ENCODE measurements at regions not wholly inside any gene's neighbourhood (a gene's known extent, or its start where the extent isn't known, plus 50 kb on each side); places are given as distances from the start of the nearest gene placed in this dataset.

DNA sequence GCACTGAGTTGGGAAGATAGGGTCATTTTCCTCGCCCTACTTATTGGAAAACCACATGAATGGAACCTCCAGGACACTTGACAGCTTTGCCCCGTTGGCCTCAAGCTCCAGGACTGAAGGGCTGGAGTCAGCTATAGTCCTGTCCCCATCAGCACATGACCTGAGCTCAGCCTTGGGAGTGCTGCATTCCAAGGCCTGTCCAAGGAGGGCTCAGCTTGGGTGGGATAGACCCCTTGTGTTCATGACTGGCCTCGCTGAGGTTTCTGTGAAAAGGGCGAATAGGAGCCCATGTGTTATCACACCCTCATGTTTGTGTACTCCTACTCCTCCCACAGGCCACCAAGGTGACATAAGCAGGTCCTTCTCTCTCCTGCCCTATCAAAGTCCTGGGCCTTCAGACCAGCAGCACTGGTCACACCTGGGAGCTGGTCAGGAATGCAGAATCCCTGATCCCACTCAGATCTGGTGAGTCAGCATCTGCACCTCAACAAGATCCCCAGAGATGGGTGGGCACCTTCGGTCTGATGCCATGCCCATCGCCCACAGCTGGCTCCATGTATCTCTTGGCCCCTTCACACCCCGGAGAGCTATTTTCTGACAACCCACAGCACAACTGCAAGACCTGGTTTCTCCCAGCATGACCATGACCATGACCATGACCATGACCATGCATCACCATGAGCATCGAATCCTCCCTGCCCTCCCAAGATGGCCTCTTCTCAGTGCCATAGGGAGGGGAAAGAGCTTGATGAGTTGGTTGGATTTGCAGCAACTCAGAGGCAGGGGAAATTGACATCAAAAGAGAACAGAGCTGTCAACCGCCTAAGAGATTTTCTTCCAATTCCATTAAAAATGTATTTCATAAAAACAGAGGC lies 83.0 kb upstream of the RAB6C start:
- Histone ChIP-seq H3K9me3 (ENCODE audit: low read length) (no peaks in the 10 kb centered on the region), H3K9ac (ENCODE audit: low read length) (no peak overlapping the region), H3K4me3 (ENCODE audit: low read depth in 1 of 2, low read length in 2 of 2) (no peak overlapping the region), H3K4me1 (ENCODE audit: insufficient read depth, low read length) (no peaks in the 10 kb centered on the region), H3K27me3 (ENCODE audit: control insufficient read depth in 1 of 2, insufficient read depth in 2 of 2, low read length in 2 of 2) (no peaks in the 10 kb centered on the region), H3K36me3 (ENCODE audit: insufficient read depth, low read length) (no peaks in the 10 kb centered on the region), H3K27ac (ENCODE audit: low read depth, low read length) (no peak overlapping the region)

DNA sequence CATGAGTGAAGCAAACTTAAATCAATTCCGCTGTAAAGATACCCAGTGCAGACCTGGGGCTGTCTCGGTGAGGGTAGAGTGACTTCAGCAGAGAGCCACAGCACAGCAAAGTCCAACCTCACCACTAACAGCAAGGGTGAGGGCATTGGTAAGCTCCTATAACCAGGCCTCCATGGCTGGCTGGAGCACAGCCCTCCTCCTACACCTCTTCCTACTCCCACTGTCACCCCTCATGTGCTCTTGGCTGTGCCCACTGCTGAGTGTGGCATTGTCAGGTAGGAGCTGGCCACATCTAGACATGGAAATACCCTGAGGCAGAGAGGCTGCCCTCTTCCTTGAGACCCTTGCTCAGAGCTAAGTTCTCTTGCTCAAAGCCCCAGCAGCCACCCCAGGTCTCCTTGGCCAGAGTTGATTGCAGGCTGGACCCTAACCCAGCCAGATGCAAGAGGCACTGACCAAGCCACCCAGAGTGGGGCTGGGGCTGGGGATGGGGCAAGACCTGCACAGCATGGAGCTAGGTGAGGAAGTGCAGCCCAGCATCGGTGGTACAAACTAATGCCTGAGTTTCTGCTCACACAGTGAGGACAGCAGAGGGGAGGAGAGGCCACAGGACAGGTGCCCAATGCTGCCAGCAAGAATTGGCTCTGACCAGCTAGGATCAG lies 77.6 kb upstream of the RAB6C start:
- Histone ChIP-seq H3K4me1 (ENCODE audit: insufficient read depth, low read length) (no peaks in the 10 kb centered on the region), H3K9ac (ENCODE audit: low read length) (no peak overlapping the region), H3K9me3 (ENCODE audit: low read length) (no peaks in the 10 kb centered on the region), H3K27ac (ENCODE audit: low read depth, low read length) (no peak overlapping the region), H3K4me3 (ENCODE audit: low read depth in 1 of 2, low read length in 2 of 2) (no peak overlapping the region), H3K27me3 (ENCODE audit: control insufficient read depth in 1 of 2, insufficient read depth in 2 of 2, low read length in 2 of 2) (no peaks in the 10 kb centered on the region), H3K36me3 (ENCODE audit: insufficient read depth, low read length) (no peaks in the 10 kb centered on the region)

DNA sequence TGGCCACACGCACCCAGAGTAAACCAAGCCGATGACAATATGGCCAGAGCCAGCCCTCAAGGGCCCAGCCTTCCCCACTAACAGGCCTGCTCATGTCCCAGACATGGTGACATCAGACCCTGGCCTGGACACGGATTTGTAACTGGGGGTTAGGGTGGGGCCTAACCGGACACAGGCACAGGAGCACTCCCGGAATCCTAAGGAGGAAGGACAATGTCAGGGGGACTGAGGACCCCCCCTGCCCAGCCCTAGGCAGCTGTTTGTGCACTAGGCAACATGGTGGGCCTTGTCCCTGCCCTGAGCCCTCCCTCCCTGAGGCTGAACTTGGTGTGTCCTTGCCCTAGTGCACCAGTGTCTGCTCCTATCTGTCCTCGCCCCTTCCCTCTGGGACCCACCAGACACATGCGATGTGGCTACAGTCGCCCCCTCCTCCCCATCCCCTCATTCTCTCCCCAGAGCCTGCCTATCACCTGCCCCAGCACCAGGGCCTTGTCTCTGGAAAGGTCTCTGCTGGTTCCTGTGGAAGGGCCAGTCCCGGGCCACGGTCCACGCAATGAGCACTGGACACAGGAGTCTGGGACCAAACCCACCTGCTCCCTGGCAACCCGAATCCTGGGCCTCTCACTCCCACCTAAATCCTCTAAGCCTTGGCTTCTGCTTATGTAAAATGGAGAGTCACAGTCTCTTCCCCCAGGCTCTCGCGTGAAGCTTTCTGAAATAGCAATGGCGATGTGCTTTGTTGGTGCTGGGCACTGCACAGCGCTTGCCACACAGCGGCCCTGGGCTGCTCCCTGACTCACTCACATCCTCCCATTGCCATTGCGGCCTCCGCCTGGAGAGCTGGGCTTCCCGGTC lies 76.5 kb upstream of the RAB6C start:
- no peak overlapping the region for H3K27ac ChIP-seq (ENCODE audit: low read depth, low read length)
- no peak overlapping the region for H3K9ac ChIP-seq (ENCODE audit: low read length)
- no peak overlapping the region for H3K4me3 ChIP-seq (ENCODE audit: low read depth in 1 of 2, low read length in 2 of 2)
- H3K27me3 ChIP-seq (ENCODE audit: control insufficient read depth in 1 of 2, insufficient read depth in 2 of 2, low read length in 2 of 2), result no peaks in the 10 kb centered on the region
- H3K4me1 ChIP-seq (ENCODE audit: insufficient read depth, low read length), result no peaks in the 10 kb centered on the region
- no peaks in the 10 kb centered on the region for H3K9me3 ChIP-seq (ENCODE audit: low read length)
- no peaks in the 10 kb centered on the region for H3K36me3 ChIP-seq (ENCODE audit: insufficient read depth, low read length)

DNA sequence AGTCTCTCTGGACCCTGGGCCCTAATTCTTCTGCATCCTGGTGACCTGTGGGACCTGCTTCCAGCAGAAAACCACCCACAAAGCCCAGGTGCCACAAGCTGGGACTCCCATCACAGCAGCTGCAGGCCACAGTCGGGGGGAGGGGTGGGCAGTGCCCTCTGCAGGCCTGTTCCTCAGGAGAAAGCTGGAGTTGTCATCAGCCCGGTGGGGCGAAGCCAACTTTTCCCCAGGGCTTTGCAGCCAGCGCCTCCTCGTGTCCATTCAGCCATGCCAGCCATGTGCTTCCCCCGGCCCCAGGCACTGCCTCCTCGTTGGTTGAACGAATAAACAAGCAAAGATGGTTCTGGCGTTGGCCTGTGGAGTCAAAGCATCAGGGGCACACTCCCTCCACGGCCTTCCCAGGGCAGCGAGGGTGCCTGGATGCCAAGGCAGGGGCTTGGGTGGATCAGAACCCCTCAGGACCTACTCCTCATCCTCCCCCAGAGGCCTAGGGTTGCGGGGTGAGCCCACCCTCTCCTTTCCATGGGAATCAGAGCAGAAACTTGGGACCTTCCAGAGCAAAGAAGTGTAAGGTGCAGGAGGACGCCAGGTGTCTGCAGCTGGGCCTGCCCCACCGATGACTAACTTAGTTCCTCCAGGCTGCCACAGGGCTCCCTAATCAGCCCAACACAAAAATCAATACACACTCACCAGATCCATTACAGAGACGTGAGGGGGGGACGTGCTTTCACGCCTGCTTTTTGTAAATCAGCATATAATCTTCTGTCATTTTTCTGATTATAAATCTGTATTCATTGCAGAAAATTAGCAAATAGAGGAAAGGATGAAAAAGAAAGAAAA lies 75.7 kb upstream of the RAB6C start:
- no peak overlapping the region for H3K27ac ChIP-seq (ENCODE audit: low read depth, low read length)
- no peaks in the 10 kb centered on the region for H3K27me3 ChIP-seq (ENCODE audit: control insufficient read depth in 1 of 2, insufficient read depth in 2 of 2, low read length in 2 of 2)
- H3K9ac ChIP-seq (ENCODE audit: low read length), result no peak overlapping the region
- H3K9me3 ChIP-seq (ENCODE audit: low read length), result no peaks in the 10 kb centered on the region
- no peaks in the 10 kb centered on the region for H3K4me1 ChIP-seq (ENCODE audit: insufficient read depth, low read length)
- H3K36me3 ChIP-seq (ENCODE audit: insufficient read depth, low read length), result no peaks in the 10 kb centered on the region
- no peak overlapping the region for H3K4me3 ChIP-seq (ENCODE audit: low read depth in 1 of 2, low read length in 2 of 2)

DNA sequence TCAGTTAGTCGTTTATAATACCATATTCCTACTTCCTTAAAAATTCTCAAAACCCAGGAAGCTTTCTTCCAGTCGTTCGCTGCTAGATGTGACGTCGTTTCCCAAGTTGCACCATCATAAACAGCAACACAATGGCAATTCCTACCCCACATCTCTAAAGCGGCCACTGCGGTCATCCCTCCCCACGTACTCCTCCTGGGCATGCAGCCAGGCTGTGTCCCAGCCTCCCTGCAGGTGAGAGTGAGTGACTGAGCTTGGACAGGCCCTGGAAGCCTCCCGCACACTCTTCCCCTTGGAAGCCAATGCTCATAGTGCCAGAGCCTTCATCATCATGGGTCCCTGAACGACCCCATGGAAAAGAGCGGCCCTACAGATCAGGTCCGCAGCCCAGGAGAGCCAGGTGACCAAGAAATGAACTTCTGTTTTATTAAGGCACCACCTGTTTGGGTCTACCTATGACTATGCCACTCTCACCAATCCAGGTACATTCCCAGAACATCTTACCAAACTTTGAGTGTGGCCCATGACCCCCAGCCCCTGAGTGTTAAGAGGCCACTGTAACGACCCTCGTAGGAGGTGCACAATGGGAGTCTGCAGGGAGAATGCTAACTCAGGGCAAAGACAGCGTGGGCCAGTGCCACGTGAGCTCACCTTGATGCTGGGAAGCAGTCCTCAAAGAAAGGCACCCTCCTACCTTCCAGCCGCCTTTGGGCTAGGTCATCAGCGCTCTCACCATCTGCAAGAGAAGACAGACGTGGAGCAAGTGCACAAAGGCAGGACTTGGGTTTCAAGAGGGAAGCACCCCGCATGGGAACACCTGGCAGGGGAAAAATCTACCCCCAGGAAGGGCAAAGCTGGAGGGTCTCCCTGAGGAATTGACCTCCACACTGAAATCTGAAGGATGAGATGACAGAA lies 74.7 kb upstream of the RAB6C start:
- Histone ChIP-seq H3K4me1 (ENCODE audit: insufficient read depth, low read length) (no peaks in the 10 kb centered on the region), H3K27ac (ENCODE audit: low read depth, low read length) (no peak overlapping the region), H3K9me3 (ENCODE audit: low read length) (no peaks in the 10 kb centered on the region), H3K9ac (ENCODE audit: low read length) (no peak overlapping the region), H3K36me3 (ENCODE audit: insufficient read depth, low read length) (no peaks in the 10 kb centered on the region), H3K27me3 (ENCODE audit: control insufficient read depth in 1 of 2, insufficient read depth in 2 of 2, low read length in 2 of 2) (no peaks in the 10 kb centered on the region), H3K4me3 (ENCODE audit: low read depth in 1 of 2, low read length in 2 of 2) (no peak overlapping the region)

DNA sequence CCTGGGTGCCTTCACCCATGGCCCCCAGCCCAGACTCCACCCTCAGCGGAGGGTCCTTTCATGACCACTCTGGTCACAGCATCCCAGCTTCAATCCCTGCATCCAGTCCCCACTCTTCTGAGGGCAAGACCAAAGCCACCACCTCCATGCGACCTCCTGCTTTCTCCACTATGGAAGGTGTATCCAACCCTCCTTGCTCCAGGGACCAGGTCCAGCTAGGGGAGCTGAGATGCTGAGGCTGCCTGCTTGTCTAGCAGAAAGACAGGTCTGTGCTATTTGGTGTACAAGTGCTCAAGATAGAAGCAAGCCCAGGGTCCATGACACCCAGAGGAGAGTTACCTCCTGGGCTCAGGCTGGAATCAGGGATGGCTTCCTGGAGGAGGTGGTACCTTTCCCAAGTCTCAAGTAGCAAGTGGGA lies 73.8 kb upstream of the RAB6C start:
- Histone ChIP-seq H3K9me3 (ENCODE audit: low read length) (no peaks in the 10 kb centered on the region), H3K27me3 (ENCODE audit: control insufficient read depth in 1 of 2, insufficient read depth in 2 of 2, low read length in 2 of 2) (no peaks in the 10 kb centered on the region), H3K4me3 (ENCODE audit: low read depth in 1 of 2, low read length in 2 of 2) (no peak overlapping the region), H3K36me3 (ENCODE audit: insufficient read depth, low read length) (no peaks in the 10 kb centered on the region), H3K27ac (ENCODE audit: low read depth, low read length) (no peak overlapping the region), H3K4me1 (ENCODE audit: insufficient read depth, low read length) (no peaks in the 10 kb centered on the region), H3K9ac (ENCODE audit: low read length) (no peak overlapping the region)

DNA sequence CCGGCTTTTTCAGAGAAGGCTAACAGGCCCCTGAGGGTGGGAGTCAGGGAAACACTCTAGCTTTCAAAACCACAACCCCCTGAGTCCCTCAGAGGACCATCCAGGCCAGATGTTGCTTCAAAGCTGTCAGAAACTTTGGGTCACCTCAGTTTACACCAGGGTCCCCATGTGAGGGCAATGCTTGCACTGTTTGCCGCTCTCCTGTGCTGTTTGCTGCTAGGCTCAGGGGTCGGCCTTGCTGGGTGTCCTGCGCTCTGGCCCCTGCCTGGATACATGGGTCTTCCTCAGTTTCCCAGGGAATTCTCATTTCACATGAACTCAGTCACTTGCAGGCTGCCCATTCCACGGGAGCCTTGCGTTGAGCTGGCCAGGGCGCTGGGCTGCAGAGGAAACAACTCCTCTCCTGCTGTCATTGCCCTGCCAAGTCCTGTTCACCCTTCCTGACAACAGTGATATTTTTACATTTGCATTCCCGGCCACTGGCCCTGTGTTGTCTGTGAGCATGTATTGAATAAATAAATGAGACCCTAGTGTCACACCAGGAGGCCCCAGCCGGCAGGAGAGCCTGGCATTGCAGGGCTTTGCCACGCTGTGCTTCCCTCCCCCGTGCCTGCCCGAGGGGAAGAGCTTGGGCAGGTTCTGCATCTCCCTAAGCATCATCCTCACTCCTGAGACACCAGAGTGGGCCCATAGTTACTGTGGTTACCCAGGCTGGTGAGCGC lies 73.2 kb upstream of the RAB6C start:
- H3K36me3 ChIP-seq (ENCODE audit: insufficient read depth, low read length), result no peaks in the 10 kb centered on the region
- no peaks in the 10 kb centered on the region for H3K4me1 ChIP-seq (ENCODE audit: insufficient read depth, low read length)
- no peak overlapping the region for H3K27ac ChIP-seq (ENCODE audit: low read depth, low read length)
- H3K4me3 ChIP-seq (ENCODE audit: low read depth in 1 of 2, low read length in 2 of 2), result no peak overlapping the region
- no peak overlapping the region for H3K9ac ChIP-seq (ENCODE audit: low read length)
- H3K27me3 ChIP-seq (ENCODE audit: control insufficient read depth in 1 of 2, insufficient read depth in 2 of 2, low read length in 2 of 2), result no peaks in the 10 kb centered on the region
- H3K9me3 ChIP-seq (ENCODE audit: low read length), result no peaks in the 10 kb centered on the region

DNA sequence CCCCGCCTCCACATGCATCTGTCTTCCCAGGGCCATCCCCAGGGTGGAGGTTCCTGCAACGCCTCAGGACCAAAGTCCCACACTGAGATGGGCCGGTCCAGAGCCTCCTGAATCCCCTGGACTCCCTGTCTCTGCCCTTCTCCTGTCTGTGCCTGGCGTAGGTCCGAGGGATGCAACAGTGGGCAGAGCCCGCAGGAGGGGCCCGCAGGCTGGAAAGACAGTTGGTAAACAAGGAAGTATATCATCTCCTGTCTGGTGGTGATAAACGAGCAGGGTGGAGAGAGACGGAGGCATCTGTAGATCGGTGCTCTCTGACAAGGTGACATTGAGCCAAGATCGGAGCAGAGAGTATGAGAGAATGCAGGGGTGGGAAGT lies 72.6 kb upstream of the RAB6C start:
- H3K4me3 ChIP-seq (ENCODE audit: low read depth in 1 of 2, low read length in 2 of 2), result no peak overlapping the region
- H3K4me1 ChIP-seq (ENCODE audit: insufficient read depth, low read length), result no peaks in the 10 kb centered on the region
- no peak overlapping the region for H3K9ac ChIP-seq (ENCODE audit: low read length)
- H3K36me3 ChIP-seq (ENCODE audit: insufficient read depth, low read length), result no peaks in the 10 kb centered on the region
- no peak overlapping the region for H3K27ac ChIP-seq (ENCODE audit: low read depth, low read length)
- no peaks in the 10 kb centered on the region for H3K27me3 ChIP-seq (ENCODE audit: control insufficient read depth in 1 of 2, insufficient read depth in 2 of 2, low read length in 2 of 2)
- no peaks in the 10 kb centered on the region for H3K9me3 ChIP-seq (ENCODE audit: low read length)

DNA sequence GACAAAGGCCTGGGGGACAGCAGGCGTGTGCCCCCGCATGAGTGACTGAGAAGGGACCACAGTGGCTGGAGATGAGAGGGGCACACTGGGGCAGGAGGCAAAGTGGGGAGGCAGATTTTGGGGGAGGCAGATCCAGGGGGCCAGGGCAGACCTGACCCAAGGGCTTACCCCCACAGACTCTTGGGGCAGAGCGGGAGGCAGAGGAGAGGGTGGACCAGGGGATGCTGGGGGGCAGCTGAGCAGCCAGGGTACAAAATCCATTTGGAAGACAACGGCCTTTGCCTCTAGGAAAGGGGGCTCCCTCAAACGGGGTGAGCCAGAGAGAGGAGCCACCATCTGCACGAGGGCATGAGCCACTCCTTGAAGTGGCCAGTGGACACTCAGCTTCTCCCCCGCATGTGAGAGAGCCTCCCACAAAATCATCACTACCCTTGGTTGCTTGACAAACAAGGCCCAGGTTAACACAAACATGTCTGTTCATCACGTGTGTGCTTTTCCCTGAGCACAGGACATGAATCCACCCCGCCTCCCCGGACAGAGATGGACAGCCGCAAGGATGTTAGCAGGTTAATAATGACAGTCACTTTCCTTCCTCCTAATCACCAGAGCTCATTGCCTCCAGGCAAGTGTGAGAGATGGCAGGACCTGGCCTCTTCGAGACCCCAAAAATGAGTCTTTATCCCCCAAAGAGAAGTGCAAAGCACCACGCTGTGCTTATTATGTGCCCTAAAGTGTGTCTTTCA lies 72.0 kb upstream of the RAB6C start:
- no peaks in the 10 kb centered on the region for H3K36me3 ChIP-seq (ENCODE audit: insufficient read depth, low read length)
- no peaks in the 10 kb centered on the region for H3K9me3 ChIP-seq (ENCODE audit: low read length)
- H3K4me1 ChIP-seq (ENCODE audit: insufficient read depth, low read length), result no peaks in the 10 kb centered on the region
- no peak overlapping the region for H3K9ac ChIP-seq (ENCODE audit: low read length)
- H3K27me3 ChIP-seq (ENCODE audit: control insufficient read depth in 1 of 2, insufficient read depth in 2 of 2, low read length in 2 of 2), result no peaks in the 10 kb centered on the region
- no peak overlapping the region for H3K27ac ChIP-seq (ENCODE audit: low read depth, low read length)
- no peak overlapping the region for H3K4me3 ChIP-seq (ENCODE audit: low read depth in 1 of 2, low read length in 2 of 2)

All from muscle layer of colon (tissue), 2 donors.